ENCODE measurements at regions not wholly inside any gene's neighbourhood (a gene's known extent, or its start where the extent isn't known, plus 50 kb on each side); places are given as distances from the start of the nearest gene placed in this dataset.

GRCh38 chr1:102758418-102758817 is 349.9 kb downstream of the COL11A1 start:
- no peak for TF ChIP-seq CREB1 (IDR thresholded peaks at IDR 0.05; ENCODE audit: low read depth)
- no peak for TF ChIP-seq EP300 (IDR thresholded peaks at IDR 0.05; ENCODE audit: borderline replicate concordance)
- no peak for TF ChIP-seq RAD21 (IDR thresholded peaks at IDR 0.05; ENCODE audit: low read depth)
- no peak for TF ChIP-seq YY1 (IDR thresholded peaks at IDR 0.05; ENCODE audit: low read depth)
- no peak for TF ChIP-seq MAX (IDR thresholded peaks at IDR 0.05)
- TF ChIP-seq TAF1 (IDR thresholded peaks at IDR 0.05; ENCODE audit: low read depth), result no peak
- TF ChIP-seq CEBPB (IDR thresholded peaks at IDR 0.05), result no peak
- TF ChIP-seq TEAD4 (IDR thresholded peaks at IDR 0.05), result no peak
- TF ChIP-seq ZBTB7A (IDR thresholded peaks at IDR 0.05; ENCODE audit: low read depth), result no peak
- TF ChIP-seq REST (IDR thresholded peaks at IDR 0.05; ENCODE audit: low read depth), result no peak
- TF ChIP-seq USF1 (IDR thresholded peaks at IDR 0.05), result no peak
- TF ChIP-seq EGR1 (IDR thresholded peaks at IDR 0.05), result no peak
